Caco-2 (cell line): ENCODE measurements at regions not wholly inside any gene's neighbourhood (a gene's known extent, or its start where the extent isn't known, plus 50 kb on each side); places are given as distances from the start of the nearest gene placed in this dataset.
"Not testable (repeated sequence)": the region's sequence is repeated elsewhere in the genome, so short reads cannot be mapped to it uniquely, and the experiment has no call there.

Source experiments
- BruUV-seq: library from RNA; stranded (reverse); fragments of 400-500 nt; replicated peaks from 2 replicates; lab custom pipeline; 2021; lab: Mats Ljungman, UMichigan
- CTCF ChIA-PET: fragments of 300-600 bp; sonication (Branson Sonifier 250); formaldehyde crosslinking; loops from one replicate; lab custom pipeline; 2022; ENCODE audit warnings: antibody characterized with exemption; lab: Charles Lee
- POLR2A ChIA-PET: fragments of 300-600 bp; sonication (Branson Sonifier 250); formaldehyde crosslinking; loops from one replicate; lab custom pipeline; 2022; ENCODE audit warnings: antibody characterized with exemption; lab: Charles Lee
- DNase-seq, 2 experiments: peaks; one replicate each; pipeline versions ENCODE4 v3.0.0 to v3.0.0-alpha.2; 2020 to 2022
- H3K27me3 ChIP-seq: replicated peaks from 2 replicates; pipeline ENCODE4 v1.6.0; 2011; ENCODE audit warnings: low read length; ENCODE audit not compliant: control insufficient read depth, insufficient read depth
- H3K36me3 ChIP-seq: 2 replicates; pipeline ENCODE4 v1.5.1; 2011; ENCODE audit warnings: low read length; ENCODE audit not compliant: control insufficient read depth, insufficient read depth
- H3K4me1 ChIP-seq: fragments of 250-450 bp; sonication (Bioruptor Pico); 2 replicates; pipeline ENCODE4 v1.5.1; 2020; ENCODE audit warnings: mild to moderate bottlenecking
- H3K4me3 ChIP-seq: 2 replicates; pipeline ENCODE4 v1.5.1; 2011; ENCODE audit warnings: low read depth, mild to moderate bottlenecking, control low read depth, low read length
- H3K9me3 ChIP-seq: fragments of 250-450 bp; sonication (Bioruptor Pico); 2 replicates; pipeline ENCODE4 v1.5.1; 2020; ENCODE audit warnings: mild to moderate bottlenecking, moderate library complexity
- H3K27ac Mint-ChIP-seq: one replicate; pipeline ENCODE4 v1.8.0; 2022; ENCODE audit warnings: mixed read lengths; ENCODE audit not compliant: unreplicated experiment
- H3K27me3 Mint-ChIP-seq: one replicate; pipeline ENCODE4 v1.8.0; 2022; ENCODE audit warnings: mixed read lengths; ENCODE audit not compliant: insufficient read depth, unreplicated experiment
- H3K36me3 Mint-ChIP-seq: one replicate; pipeline ENCODE4 v1.8.0; 2022; ENCODE audit warnings: mild to moderate bottlenecking, mixed read lengths; ENCODE audit not compliant: insufficient read depth, unreplicated experiment
- H3K4me1 Mint-ChIP-seq: one replicate; pipeline ENCODE4 v1.8.0; 2022; ENCODE audit warnings: low read depth, mixed read lengths; ENCODE audit not compliant: unreplicated experiment
- H3K4me3 Mint-ChIP-seq: one replicate; pipeline ENCODE4 v1.8.0; 2022; ENCODE audit warnings: mild to moderate bottlenecking, moderate library complexity, mixed read lengths; ENCODE audit not compliant: unreplicated experiment
- H3K9me3 Mint-ChIP-seq: one replicate; pipeline ENCODE4 v1.8.0; 2022; ENCODE audit warnings: mixed read lengths; ENCODE audit not compliant: unreplicated experiment
- CTCF ChIP-seq, 2 experiments: fragments of 200-600 bp in 1 of 2; IDR thresholded peaks; 1 replicate in 1 of 2; 2 replicates in 1 of 2; pipeline versions ENCODE4 v1.5.1 to v1.8.0; 2011 to 2022; ENCODE audit warnings: antibody characterized with exemption in 1 of 2, control low read depth in 1 of 2, inconsistent platforms in 1 of 2, low read depth in 1 of 2, low read length in 1 of 2, mild to moderate bottlenecking in 1 of 2, moderate library complexity in 1 of 2; ENCODE audit not compliant: insufficient read depth in 1 of 2, severe bottlenecking in 1 of 2, unreplicated experiment in 1 of 2
- intact Hi-C: fragments of 100-400 bp; cut with micrococcal nuclease; formaldehyde crosslinking; loops from one replicate; pipeline ENCODE4 v1.10.0; 2022; ENCODE audit not compliant: unreplicated experiment

GRCh38 chr3:15983232-15983631 is 185.5 kb upstream of the ANKRD28 start:
- intact Hi-C loops: no loop called here
- TF ChIP-seq CTCF (IDR thresholded peaks at IDR 0.05; ENCODE audit: insufficient read depth in 1 of 2, low read depth in 1 of 2, low read length in 1 of 2, severe bottlenecking in 1 of 2, unreplicated experiment in 1 of 2): no peak
- Mint-ChIP-seq H3K4me1 (no peaks in the 10 kb centered on the region), H3K27ac (no peak overlapping the region), H3K36me3 (no peaks in the 10 kb centered on the region), H3K27me3 (no peaks in the 10 kb centered on the region), H3K4me3 (no peak overlapping the region), H3K9me3 (peaks cover 10% of the 10 kb centered on the region)
- Histone ChIP-seq H3K9me3 (no peaks in the 10 kb centered on the region), H3K36me3 (no peaks in the 10 kb centered on the region), H3K4me3 (no peak overlapping the region), H3K27me3 (no peaks in the 10 kb centered on the region), H3K4me1 (no peaks in the 10 kb centered on the region)
- no TSS peak for BruUV-seq
- ChIA-PET POLR2A (no interaction called here), CTCF (no interaction called here)
- no peak for DNase-seq

GRCh38 chr3:15983693-15984092 is 185.9 kb upstream of the ANKRD28 start:
- no peaks in the 10 kb centered on the region for H3K9me3 ChIP-seq
- intact Hi-C loops: no loop called here
- H3K27me3 ChIP-seq: no peaks in the 10 kb centered on the region
- POLR2A ChIA-PET: no interaction called here
- H3K4me3 ChIP-seq: no peak overlapping the region
- Mint-ChIP-seq H3K27ac (no peak overlapping the region), H3K9me3 (peaks cover 14% of the 10 kb centered on the region), H3K36me3 (no peaks in the 10 kb centered on the region), H3K4me1 (no peaks in the 10 kb centered on the region), H3K27me3 (no peaks in the 10 kb centered on the region), H3K4me3 (no peak overlapping the region)
- no peak for DNase-seq
- CTCF ChIA-PET: no interaction called here
- TF ChIP-seq CTCF (IDR thresholded peaks at IDR 0.05; ENCODE audit: insufficient read depth in 1 of 2, low read depth in 1 of 2, low read length in 1 of 2, severe bottlenecking in 1 of 2, unreplicated experiment in 1 of 2): no peak
- no TSS peak for BruUV-seq
- H3K4me1 ChIP-seq: no peaks in the 10 kb centered on the region
- H3K36me3 ChIP-seq: no peaks in the 10 kb centered on the region

- no peaks in the 10 kb centered on the region for H3K36me3 Mint-ChIP-seq
- Histone ChIP-seq H3K27me3 (no peaks in the 10 kb centered on the region), H3K4me1 (no peaks in the 10 kb centered on the region), H3K36me3 (no peaks in the 10 kb centered on the region), H3K9me3 (no peaks in the 10 kb centered on the region), H3K4me3 (no peak overlapping the region)
- peaks cover 21% of the 10 kb centered on the region for H3K9me3 Mint-ChIP-seq
- H3K4me3 Mint-ChIP-seq: no peak overlapping the region
- CTCF ChIA-PET: no interaction called here
- peaks cover 7% of the 10 kb centered on the region for H3K27me3 Mint-ChIP-seq
- no peak for TF ChIP-seq CTCF (IDR thresholded peaks at IDR 0.05; ENCODE audit: insufficient read depth in 1 of 2, low read depth in 1 of 2, low read length in 1 of 2, severe bottlenecking in 1 of 2, unreplicated experiment in 1 of 2)
- no TSS peak for BruUV-seq
- POLR2A ChIA-PET: no interaction called here
- H3K27ac Mint-ChIP-seq: no peak overlapping the region
- intact Hi-C loops: no loop called here
- DNase-seq: no peak
- no peaks in the 10 kb centered on the region for H3K4me1 Mint-ChIP-seq
These were observed 185.1 kb upstream of the GALNT15 start for GRCh38 chr3:15989419-15989818.

GRCh38 chr3:15993660-15994059 is 180.8 kb upstream of the GALNT15 start:
- H3K9me3 Mint-ChIP-seq, CTCF ChIA-PET, H3K4me3 ChIP-seq, DNase-seq, H3K36me3 Mint-ChIP-seq, H3K36me3 ChIP-seq, POLR2A ChIA-PET, H3K27ac Mint-ChIP-seq, BruUV-seq, H3K9me3 ChIP-seq, H3K27me3 Mint-ChIP-seq, H3K4me3 Mint-ChIP-seq, H3K4me1 Mint-ChIP-seq, intact Hi-C loops, H3K27me3 ChIP-seq, H3K4me1 ChIP-seq: not testable (repeated sequence)

GRCh38 chr3:15996496-15996895 is 178.0 kb upstream of the GALNT15 start:
- POLR2A ChIA-PET: interaction anchor here (0.5 kb wide), 1 partner anchor 194 kb away, joined by 4 read pairs; no protein-coding TSS in a partner anchor

More at GRCh38 chr3:15996496-15996895, 178.0 kb upstream of the GALNT15 start:
- H3K4me1 ChIP-seq, H3K27me3 ChIP-seq, H3K36me3 Mint-ChIP-seq, H3K36me3 ChIP-seq, H3K4me3 ChIP-seq, H3K9me3 Mint-ChIP-seq, intact Hi-C loops, H3K9me3 ChIP-seq, BruUV-seq, H3K4me3 Mint-ChIP-seq, H3K27me3 Mint-ChIP-seq, DNase-seq, CTCF ChIA-PET, H3K27ac Mint-ChIP-seq, H3K4me1 Mint-ChIP-seq: not testable (repeated sequence)
